Suppressor macrophage treated with lipopolysaccharide for 4 hours (primary cell): ENCODE measurements at regions not wholly inside any gene's neighbourhood (a gene's known extent, or its start where the extent isn't known, plus 50 kb on each side); places are given as distances from the start of the nearest gene placed in this dataset.

Experiments
- DNase-seq: peaks from one replicate; pipeline ENCODE4 v3.0.0-alpha.2; 2020

DNA sequence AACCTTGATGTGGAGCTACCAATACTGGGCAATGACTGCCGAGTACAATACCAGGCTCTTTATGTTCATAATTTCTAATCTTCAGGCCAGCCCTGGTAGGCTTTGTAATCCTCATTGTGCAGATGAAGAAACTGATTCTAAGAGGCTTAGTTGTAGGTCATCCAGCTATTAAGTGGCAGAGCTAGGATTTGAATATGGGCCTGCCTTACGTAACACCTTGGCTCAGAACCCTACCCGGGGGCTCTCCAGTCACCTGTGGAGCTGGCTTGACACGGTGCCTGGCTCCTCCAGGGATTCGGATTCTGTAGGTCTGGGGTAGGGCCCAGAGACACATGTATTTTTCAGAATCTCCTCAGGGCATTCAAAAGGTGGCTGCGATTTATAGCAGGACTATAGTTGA lies 515.5 kb downstream of the QKI start:
- DNase-seq = no peak

DNA sequence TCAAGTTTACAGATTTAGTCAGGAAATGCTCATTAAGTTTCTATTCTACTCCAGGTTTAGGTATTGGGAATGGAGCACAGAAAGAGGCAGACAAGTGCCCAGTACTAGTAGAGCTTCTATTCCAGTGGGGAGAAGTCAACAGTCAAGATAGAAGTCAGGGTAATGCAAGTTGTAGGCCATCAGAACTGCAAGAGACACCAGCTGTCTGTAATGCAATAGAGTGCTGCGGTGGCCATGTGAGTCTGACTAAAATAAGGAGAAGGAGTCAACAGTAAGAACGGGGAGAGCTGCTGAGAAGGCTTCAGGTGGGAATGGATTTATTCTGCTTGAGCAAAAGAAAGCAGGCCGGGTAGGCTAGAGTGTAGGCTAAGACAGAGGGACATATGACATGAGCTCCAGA lies 515.0 kb downstream of the QKI start:
- no peak for DNase-seq

DNA sequence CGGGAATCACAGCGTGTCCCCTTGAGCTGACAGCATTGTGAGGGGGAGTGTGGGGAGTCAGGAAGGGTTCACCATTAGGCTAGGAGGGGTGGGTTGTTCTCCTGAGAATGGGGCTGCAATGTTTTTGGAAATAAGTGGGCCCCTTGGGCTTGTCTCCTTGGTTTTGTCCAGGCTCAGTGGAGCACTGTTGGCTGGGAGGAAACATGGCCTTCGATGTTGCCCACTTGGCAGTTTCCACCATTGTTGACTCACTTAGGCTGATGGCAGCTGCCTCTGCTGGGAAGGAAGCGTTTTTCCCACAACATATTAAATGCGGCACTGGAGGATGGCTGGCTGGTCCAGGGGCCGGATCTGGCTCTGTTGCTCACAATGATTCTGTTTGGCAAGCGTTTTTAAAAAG lies 512.1 kb downstream of the QKI start:
- no peak for DNase-seq

DNA sequence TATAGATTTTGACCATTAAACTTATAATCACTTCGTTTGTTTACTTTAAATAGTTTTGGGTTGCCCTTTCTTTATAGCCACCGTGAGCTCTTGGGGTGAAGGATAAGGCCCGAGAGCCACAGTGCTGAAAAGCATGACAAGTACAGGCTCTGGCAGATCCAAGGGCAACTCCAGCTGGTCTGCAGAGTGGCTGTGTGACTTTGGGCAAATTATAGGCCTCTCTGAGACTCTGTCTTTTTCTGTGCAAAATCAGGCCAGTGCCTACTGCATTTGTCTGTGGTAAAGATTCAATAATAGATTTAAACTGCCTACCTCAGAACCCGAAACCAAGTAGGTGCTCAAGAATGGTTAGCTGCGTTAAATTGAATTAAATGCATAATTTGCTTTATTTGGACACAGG lies 511.3 kb downstream of the QKI start:
- DNase-seq = no peak

DNA sequence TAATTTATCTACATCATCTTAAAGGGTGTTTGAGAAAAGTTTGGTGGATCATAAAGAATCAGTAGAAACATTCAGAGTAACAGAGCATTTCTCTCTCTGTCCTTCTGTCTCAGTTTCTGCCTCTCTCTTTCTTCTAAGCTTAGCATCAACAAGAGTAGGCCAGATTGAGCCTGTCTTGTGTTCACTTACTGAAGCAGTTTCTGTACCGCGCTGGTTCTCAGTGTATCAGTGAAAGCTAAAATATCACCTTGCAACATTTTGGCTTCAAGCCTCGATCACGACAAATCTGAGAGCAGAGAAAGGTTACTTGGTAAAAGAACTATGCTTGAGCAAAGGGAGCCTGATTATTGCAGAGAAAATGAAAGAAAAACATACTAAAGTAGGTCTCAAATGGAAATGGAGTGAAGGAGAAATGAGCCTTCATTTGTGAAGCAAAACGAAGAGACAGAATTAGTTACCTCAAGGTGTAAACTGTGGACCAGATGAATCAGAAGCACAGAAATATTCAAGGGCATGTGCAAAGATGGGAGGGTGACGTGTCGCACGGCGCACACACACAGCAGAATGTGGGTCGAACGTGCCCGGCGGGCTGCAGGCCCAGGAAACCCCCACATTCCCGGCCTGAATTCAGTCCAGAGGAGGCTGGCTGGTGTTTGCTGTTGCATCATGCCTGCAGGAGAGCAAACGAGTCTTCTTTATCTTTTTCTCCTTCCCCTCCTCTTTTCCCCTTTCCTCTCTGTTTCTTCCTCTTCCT lies 509.3 kb downstream of the QKI start:
- DNase-seq = no peak

DNA sequence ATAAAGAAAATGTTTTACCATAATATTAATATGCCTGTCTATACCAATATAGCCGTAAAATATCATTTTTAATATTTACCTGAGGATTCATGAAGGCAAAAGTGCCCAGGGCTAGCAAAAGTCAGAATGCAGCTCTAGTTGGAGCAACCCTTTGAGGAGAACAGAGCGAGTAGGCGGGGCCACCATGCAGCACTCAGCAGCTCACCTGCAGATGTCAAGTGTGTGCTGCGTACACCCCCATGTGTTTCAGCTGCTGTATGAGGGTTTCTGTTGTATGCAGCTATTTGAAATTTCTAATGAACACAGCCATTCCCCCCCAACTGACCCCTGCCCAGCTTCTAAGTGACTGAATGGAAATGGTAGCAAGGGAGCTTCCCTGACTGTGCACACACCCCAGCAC lies 508.0 kb downstream of the QKI start:
- no peak for DNase-seq

DNA sequence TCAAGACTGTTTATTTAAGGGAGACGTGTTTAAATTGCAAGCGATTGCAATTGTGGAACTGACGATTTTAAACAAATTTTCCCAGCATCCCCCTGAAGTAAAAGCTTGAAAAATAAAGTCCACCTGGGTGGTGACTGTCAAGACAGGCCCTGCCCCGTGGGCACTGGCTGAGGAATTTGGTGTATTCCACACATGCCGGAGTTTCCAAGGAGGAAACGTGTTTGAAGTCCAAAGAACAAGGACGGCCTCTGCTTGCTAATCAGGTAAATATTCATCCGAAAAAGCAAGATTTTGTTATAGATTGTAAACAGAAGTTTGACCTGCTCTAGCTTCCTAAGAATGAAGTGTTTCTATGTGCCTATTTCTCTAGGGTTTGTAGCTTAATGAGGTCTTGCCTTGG lies 505.1 kb downstream of the QKI start:
- DNase-seq = no peak

DNA sequence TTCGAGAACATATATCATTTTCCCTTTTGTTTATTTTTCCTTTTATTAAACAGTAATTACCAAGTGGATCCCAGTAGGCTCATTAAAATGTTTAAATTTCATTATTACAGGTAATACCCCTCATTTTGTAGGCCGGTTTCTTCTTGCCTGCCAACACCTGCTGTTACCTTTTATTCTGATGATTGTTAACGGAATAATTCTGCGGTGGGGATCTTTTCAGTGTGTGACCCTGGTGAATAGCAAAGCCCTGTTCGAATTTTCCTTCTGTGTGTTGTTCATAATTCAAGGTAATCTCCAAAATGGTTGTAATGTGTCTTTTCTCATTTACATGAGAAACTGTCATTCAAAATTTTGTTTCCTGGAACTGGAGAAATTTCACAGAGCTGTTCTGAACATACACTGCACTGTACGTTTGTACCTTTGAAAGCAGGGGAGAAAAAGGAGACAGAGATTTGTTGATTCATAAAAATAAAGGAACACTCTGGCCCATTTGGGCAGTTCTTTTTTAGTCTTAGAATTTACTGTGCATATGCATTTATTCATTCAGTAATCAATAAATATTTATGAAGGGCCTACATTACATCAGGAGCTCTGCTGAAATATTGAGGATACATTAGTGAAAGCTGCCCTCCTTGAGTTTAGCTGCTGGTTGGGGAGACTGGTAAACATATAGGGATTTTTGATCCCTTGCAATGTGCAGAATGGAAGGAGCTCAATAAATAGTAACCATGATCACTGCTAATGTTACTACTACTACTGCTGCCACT lies 502.0 kb downstream of the QKI start:
- DNase-seq = no peak

DNA sequence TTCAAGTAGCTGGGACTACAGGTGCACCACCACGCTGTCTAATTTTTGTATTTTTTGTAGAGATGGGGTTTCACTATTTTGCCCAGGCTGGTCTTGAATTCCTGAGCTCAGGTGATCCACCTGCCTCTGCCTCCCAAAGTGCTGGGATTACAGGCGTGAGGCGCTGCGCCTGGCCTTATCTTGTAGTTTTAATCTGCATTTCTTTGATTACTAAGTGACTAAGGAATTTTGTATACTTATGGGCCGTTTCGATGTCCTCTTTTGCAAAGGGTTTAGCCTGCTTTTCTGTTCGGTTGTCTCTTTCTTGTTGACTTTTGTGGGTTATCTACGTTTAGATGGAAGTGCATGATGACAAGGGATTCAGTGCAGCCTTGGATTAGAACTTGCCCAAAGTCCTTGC lies 500.6 kb downstream of the QKI start:
- DNase-seq = no peak

DNA sequence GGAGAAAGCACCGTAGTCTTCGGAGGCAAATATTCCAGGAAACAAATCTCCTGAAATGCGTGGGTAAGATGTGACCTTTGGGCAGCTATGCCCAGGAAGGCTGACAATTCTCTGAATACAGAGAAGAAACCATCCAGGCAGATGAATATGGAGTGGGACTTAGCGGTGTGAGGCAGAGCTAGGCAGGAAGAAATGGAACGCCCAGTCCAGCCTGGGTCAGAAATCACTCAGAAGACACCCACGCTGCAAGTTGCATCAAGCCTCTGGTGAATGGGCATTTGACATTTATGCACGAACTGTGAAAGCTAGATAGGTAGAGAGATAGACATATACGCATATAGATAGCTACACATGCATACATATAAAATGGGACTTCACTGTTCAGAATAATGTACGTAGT lies 498.5 kb downstream of the QKI start:
- DNase-seq = no peak

DNA sequence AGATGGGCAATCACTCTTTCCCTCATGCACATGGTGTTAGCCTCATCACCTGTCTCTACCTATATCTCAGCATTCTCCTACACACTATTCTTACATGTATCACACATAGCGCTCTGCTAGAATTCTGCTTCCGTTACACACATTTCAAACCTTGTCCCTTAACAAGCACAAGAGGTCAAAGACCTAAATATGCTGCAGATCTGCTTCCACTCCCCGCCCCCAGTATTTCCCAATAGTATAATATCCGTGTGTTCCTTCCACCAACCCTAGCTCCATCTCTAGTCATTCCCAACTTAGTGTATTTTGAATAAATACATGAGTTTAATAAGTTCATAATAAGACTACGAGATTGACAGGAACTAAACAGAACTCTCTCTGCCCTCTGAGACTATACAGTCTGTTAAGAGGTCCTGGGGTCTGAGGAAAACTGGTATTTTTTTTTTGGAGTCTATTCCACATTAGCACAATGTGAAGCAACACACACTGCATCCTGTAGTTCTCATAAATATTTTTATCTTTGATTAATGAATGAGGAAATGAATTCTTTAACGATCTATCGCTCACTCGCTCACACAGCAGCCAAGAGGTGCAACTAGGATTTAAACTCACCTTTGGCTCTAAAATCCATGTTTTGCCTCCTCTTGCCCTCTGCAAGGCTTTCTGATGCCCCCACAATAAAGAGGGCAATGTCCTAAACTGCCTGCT lies 491.6 kb downstream of the QKI start:
- DNase-seq = no peak

DNA sequence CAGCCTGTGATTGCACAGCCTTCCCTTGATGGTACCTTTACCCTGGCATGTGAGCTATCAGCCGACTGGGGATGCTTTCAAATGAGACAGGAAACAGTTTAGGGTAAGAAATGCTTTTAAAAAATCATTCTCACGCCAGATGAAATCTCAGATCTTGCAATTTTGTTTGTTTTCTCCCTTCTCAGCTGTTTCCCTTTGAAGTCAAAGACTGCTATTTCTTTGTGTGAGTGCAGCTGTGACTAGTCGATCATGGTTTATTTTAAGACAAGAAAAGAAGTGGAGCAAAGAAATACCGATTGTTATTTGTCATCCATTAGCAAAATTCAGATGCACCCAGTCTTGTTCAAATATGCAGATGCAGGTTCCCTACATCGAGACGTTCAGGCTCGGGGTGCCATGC lies 489.7 kb downstream of the QKI start:
- DNase-seq = no peak

DNA sequence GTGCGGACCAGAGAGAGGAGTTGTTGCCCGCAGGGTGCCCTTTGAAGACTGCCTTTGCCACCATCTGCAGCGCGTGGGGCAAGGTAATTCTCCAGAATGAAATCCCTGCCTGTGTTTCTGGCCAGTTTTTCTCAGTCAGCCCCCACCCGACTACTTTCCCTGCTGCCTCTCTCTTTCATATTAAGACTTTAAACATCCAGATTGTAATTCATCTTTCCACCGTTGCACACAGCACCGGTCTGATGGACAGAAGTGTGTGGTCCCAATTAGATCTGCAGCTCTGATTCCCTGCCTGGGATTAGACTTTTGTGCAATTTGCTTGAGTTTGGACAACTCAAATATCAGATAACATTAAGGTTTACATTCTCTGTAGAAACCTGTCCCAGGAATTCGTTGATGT lies 489.0 kb downstream of the QKI start:
- no peak for DNase-seq

DNA sequence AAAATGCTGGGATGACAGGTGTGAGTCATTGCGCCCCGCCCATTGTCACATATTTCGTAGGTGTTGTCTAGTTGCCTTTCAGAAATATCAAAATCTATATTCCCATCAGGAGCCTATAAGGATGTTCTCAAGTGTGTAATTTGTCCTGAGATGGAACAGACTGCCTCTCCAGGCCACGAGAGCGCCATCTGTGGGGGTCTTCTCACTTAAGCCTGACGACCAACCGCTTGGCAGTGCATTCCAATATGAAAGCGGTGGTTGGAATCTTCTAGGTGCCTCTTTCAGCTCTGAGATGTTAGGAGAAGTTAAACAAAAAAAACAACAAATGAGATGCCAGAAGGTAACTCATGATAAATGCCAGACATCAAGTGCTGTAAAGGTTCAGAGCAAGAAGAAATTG lies 488.5 kb downstream of the QKI start:
- no peak for DNase-seq

DNA sequence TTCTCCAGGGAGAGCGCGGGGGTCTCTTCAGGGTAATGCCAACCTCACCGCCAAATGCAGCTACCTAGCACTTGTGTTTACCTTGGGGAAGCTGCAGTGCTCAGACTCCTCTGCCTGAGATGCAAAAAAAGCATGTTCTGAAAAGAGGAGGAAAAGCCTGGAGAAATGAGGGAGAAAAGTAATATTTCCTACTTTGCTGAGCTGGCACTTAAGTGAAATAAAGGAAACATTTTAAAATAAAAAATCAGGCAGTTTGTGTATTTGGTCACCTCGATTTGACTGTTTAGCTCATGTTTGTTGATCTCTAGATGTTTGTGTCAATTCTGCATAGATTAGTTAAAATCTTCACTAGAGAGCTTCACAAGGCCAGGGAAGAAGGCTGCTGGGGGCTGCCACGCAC lies 487.2 kb downstream of the QKI start:
- no peak for DNase-seq

DNA sequence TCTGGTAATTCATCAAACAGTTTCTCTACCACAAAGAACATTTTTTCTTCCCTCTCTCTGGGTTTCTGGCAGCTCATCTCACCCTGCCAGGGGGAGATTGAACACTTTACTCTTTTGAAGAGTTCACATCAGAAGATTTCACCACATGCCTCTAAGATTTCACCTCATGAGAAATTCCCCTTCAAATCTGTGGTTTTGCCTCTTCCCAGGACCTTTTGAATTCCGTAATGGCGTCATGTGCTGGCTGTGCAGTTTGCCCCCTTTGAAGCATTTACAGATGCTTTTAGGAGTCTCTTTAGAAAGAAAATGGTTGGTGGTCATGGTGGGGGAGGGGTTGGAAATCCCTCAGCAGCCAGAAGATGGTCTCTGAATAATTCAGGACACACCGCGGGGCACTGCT lies 486.1 kb downstream of the QKI start:
- no peak for DNase-seq

DNA sequence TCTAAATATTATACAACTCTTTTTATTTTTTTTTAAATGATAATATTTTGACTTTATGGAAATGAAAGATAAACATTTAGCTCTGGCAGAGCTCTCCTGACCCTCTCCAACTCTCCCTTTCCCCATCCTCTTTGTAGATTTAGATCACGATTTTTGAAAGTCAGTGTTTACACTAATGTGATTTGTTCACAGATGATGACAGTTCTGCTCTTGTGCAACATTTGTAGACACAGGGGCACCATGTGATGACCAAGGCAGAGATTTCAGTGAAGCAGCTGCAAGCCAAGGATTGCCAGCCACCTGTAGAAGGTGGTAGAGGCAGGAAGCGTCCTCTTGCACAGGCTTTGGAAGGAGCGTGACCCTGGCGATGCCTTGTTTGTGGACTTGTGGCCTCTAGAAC lies 483.2 kb downstream of the QKI start:
- no peak for DNase-seq

DNA sequence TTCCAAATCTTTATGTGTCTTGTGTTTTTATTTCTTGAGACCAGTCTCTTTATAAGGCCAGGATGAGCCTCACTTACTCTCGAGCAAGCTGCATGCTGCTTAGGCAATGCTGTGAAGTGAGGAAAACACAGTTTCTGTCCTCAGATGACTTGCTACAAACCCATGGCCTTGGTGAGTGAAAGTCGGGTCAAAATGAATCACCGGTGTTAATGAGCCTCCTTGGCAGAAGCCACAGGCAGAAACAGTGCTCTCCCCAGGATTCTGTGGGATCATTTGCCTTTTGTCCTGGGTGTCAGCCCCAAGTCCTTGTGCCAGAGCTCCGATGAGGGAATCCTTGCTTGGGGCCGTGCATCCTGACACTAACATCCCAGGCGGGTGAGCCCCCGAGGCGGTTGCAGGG lies 482.5 kb downstream of the QKI start:
- no peak for DNase-seq

DNA sequence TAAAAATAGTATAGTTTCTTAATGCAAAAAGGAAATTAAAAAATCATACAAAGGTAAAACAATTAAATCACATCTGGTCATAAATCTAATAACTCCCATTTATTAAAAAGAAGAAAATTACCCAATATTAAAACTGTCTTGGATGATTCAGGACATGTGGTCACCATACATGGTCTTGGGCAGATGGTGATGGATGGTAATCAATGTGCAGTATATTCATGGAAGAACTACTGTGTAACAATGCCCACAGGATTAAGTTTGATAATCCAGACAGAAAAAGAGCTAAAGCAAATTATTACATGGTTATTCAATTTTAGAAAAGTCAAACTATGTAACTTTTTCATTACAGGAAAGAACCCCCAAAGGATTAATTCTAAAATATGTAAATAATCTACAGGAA lies 480.6 kb downstream of the QKI start:
- DNase-seq = no peak

DNA sequence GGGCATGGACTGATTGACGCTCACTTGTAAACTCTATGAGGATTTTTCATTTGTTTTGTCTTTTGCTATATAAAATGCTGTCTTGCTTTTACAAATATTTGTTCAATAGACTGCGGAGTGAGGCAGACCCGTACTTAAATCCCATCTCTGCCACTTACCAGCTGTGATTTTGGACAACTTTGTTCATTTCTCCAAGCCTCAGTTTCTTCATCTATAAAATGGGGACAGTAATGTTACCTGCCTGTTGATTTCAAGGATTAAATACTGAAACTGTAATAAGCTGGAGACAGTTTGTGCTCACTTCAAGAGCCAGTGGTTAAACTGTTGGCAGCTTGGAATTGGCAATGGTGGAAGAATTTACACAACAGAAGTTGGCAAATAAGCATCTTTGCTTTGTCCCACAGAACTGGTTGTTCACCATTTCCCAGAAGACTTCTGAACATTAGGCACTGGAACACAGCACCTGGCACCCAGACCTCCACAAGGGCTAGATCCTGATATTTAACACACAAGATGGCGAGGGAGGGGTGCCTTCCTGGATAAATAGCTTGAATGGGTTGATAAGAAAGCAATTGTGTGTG lies 479.2 kb downstream of the QKI start:
- DNase-seq = no peak

DNA sequence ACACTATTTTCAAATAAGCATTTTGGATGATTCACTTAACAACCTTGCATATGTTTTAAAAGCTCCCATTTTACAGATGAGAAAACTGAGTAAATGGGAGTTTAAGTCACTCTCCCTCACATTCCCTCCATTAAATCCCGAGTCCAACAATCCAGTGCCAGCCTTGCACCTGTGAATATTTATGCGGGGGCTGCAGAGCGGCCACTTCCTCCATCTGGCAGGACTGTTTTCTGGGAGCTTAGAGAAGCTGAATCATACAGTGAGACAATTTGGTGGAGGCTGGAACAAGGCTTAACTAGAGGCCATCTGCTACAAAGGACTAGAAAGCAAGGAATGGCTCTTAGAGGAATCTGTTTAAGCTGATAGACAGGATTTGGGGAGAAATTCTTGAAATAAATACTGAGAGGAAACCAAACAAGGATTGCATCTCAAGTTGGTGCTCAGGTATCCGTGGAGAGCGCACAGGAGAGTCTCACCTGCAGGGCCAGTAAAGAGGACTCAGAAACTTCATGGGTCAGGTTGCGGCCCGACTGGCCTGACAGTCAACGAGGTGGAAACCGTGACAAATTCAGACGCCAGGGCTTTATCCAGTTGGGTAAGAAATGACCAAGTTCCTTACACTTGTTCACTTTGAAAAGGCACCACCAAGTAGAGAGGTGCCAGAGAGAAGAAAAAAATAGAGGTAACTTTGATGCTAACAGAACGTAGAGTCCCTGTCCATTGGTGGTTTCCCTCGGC lies 478.5 kb downstream of the QKI start:
- no peak for DNase-seq

DNA sequence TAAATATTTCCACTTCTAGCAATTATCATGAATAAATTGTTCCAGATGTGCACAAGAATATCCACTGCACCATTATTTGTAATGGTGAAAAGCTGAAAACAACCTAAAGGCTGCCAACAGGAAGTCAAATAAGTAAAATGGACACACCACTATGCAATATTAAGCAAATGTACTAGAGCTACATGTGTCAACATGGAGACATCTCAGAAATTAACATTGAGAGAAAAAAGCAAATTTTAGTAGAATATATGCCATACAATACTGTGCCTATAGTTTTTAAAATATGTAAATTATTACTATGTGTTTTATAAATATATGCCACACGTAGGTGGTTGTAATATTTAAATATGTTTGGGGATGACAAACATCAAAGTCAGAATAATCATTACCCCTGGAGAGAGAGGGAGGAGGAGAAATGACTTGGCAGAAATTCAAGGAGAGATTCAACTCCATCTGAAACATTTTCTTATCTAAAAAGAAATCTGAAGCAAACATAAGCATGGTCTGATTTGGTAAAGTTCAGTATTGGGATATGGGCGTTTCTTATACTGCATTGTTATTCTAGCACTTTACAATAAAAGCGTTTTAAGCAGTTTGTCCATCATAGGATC lies 475.5 kb downstream of the QKI start:
- DNase-seq = no peak
